ENCODE measurements at regions not wholly inside any gene's neighbourhood (a gene's known extent, or its start where the extent isn't known, plus 50 kb on each side); places are given as distances from the start of the nearest gene placed in this dataset.

- no peaks in the 10 kb centered on the region for H4K20me1 ChIP-seq (ENCODE audit: control insufficient read depth, extremely low read depth, insufficient read depth, low read length)
- H3K4me2 ChIP-seq (ENCODE audit: control insufficient read depth, extremely low read depth, insufficient read depth, low read depth, low read length) = no peak overlapping the region
- H3K27ac ChIP-seq (ENCODE audit: control insufficient read depth, insufficient read depth, low read length) = no peak overlapping the region
- no peaks in the 10 kb centered on the region for H3K79me2 ChIP-seq (ENCODE audit: control insufficient read depth, insufficient read depth, low read length)
- H3K9me3 ChIP-seq (ENCODE audit: control insufficient read depth, low read depth, low read length) = no peaks in the 10 kb centered on the region
- H3K9me1 ChIP-seq (ENCODE audit: control insufficient read depth, extremely low read depth, insufficient read depth, low read length) = no peaks in the 10 kb centered on the region
- H2AFZ ChIP-seq (ENCODE audit: control insufficient read depth, low read length) = no peak overlapping the region
- FAIRE-seq (no peak), DNase-seq (ENCODE audit: low read depth, low spot score) (no peak)
- H3K36me3 ChIP-seq (ENCODE audit: control insufficient read depth in 2 of 2, extremely low read depth in 1 of 2, insufficient read depth in 2 of 2, low read length in 2 of 2) = no peaks in the 10 kb centered on the region
- no peak overlapping the region for H3K9ac ChIP-seq (ENCODE audit: control insufficient read depth, extremely low read depth, insufficient read depth, low read length)
- H3K27me3 ChIP-seq (ENCODE audit: control insufficient read depth, extremely low read depth, insufficient read depth, low read length) = no peaks in the 10 kb centered on the region
- TF ChIP-seq, protein P1, sequence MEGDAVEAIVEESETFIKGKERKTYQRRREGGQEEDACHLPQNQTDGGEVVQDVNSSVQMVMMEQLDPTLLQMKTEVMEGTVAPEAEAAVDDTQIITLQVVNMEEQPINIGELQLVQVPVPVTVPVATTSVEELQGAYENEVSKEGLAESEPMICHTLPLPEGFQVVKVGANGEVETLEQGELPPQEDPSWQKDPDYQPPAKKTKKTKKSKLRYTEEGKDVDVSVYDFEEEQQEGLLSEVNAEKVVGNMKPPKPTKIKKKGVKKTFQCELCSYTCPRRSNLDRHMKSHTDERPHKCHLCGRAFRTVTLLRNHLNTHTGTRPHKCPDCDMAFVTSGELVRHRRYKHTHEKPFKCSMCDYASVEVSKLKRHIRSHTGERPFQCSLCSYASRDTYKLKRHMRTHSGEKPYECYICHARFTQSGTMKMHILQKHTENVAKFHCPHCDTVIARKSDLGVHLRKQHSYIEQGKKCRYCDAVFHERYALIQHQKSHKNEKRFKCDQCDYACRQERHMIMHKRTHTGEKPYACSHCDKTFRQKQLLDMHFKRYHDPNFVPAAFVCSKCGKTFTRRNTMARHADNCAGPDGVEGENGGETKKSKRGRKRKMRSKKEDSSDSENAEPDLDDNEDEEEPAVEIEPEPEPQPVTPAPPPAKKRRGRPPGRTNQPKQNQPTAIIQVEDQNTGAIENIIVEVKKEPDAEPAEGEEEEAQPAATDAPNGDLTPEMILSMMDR (optimal IDR thresholded peaks at IDR 0.05 in 1 of 3, IDR thresholded peaks at IDR 0.05 in 1 of 3, conservative IDR thresholded peaks at IDR 0.05 in 1 of 3; ENCODE audit: extremely low read depth in 1 of 3, insufficient read depth in 2 of 3, low read length in 3 of 3) = no peak
- TF ChIP-seq EZH2 (IDR thresholded peaks at IDR 0.05; ENCODE audit: low read length) = no peak
- dilution Hi-C loops (cut with MboI; ENCODE audit: extremely low pct_ligation_motif_present, low sequenced_read_pairs) = no loop called here
- H3K4me3 ChIP-seq (ENCODE audit: control insufficient read depth in 2 of 3, extremely low read depth in 1 of 3, insufficient read depth in 2 of 3, low read depth in 1 of 3, low read length in 3 of 3) = no peak overlapping the region
- no peaks in the 10 kb centered on the region for H3K4me1 ChIP-seq (ENCODE audit: control insufficient read depth, extremely low read depth, insufficient read depth, low read length)
Measured at GRCh38 chr9:7415836-7416235, 383.7 kb downstream of the DMAC1 start.

DNA sequence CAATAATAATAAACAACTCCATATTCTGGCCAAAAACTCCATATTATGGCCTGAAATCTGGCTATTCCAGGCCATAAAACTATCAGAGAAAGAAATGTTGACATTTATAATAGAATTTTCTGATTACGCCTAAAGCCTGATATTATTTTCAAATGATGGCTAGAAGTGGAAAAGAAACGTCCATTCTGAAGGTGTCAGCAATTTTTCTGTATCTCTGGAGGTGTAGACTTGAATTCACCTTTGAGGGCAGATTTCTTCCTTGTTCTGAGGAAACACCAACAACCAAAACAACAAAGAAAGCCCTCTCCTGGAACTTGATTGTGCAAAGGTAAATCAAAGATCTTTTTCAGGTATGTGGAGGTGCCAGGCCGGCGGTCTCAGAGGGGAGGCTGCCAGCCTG, 390.7 kb downstream of the DMAC1 start:
- DNase-seq (ENCODE audit: low read depth, low spot score) (no peak), FAIRE-seq (no peak)
- no peak overlapping the region for H2AFZ ChIP-seq (ENCODE audit: control insufficient read depth, low read length)
- no peaks in the 10 kb centered on the region for H3K4me1 ChIP-seq (ENCODE audit: control insufficient read depth, extremely low read depth, insufficient read depth, low read length)
- H3K27ac ChIP-seq (ENCODE audit: control insufficient read depth, insufficient read depth, low read length) = no peak overlapping the region
- H3K4me3 ChIP-seq (ENCODE audit: control insufficient read depth in 2 of 3, extremely low read depth in 1 of 3, insufficient read depth in 2 of 3, low read depth in 1 of 3, low read length in 3 of 3) = no peak overlapping the region
- no peaks in the 10 kb centered on the region for H3K27me3 ChIP-seq (ENCODE audit: control insufficient read depth, extremely low read depth, insufficient read depth, low read length)
- TF ChIP-seq EZH2 (IDR thresholded peaks at IDR 0.05; ENCODE audit: low read length) = no peak
- TF ChIP-seq, protein P1 (optimal IDR thresholded peaks at IDR 0.05 in 1 of 3, IDR thresholded peaks at IDR 0.05 in 1 of 3, conservative IDR thresholded peaks at IDR 0.05 in 1 of 3; ENCODE audit: extremely low read depth in 1 of 3, insufficient read depth in 2 of 3, low read length in 3 of 3) = no peak
- H3K9ac ChIP-seq (ENCODE audit: control insufficient read depth, extremely low read depth, insufficient read depth, low read length) = no peak overlapping the region
- no peaks in the 10 kb centered on the region for H3K79me2 ChIP-seq (ENCODE audit: control insufficient read depth, insufficient read depth, low read length)
- no peaks in the 10 kb centered on the region for H3K9me3 ChIP-seq (ENCODE audit: control insufficient read depth, low read depth, low read length)
- dilution Hi-C loops (cut with MboI; ENCODE audit: extremely low pct_ligation_motif_present, low sequenced_read_pairs) = no loop called here
- H3K36me3 ChIP-seq (ENCODE audit: control insufficient read depth in 2 of 2, extremely low read depth in 1 of 2, insufficient read depth in 2 of 2, low read length in 2 of 2) = no peaks in the 10 kb centered on the region
- H3K9me1 ChIP-seq (ENCODE audit: control insufficient read depth, extremely low read depth, insufficient read depth, low read length) = no peaks in the 10 kb centered on the region
- no peaks in the 10 kb centered on the region for H4K20me1 ChIP-seq (ENCODE audit: control insufficient read depth, extremely low read depth, insufficient read depth, low read length)
- no peak overlapping the region for H3K4me2 ChIP-seq (ENCODE audit: control insufficient read depth, extremely low read depth, insufficient read depth, low read depth, low read length)

Data from keratinocyte (primary cell).